ENCODE measurements at regions not wholly inside any gene's neighbourhood (a gene's known extent, or its start where the extent isn't known, plus 50 kb on each side); places are given as distances from the start of the nearest gene placed in this dataset.
A peak's percentile ranks its signal among the peaks of the same experiment; 100 is the strongest.

GRCh38 chr2:235170536-235171521 lies 219.0 kb downstream of the SH3BP4 start:
- no peak overlapping the region for H3K4me3 ChIP-seq (ENCODE audit: low read depth, low read length)
- peak; percentile 54 for DNase-seq (ENCODE audit: low read depth)
- peak; percentile 53 for TF ChIP-seq CTCF (IDR thresholded peaks at IDR 0.05; ENCODE audit: insufficient read depth, low read length, poor library complexity, severe bottlenecking)
- H3K36me3 ChIP-seq (ENCODE audit: control insufficient read depth, insufficient read depth, low read length) = no peaks in the 10 kb centered on the region
- peaks cover 2% of the 10 kb centered on the region for H3K27me3 ChIP-seq (ENCODE audit: control insufficient read depth, insufficient read depth, low read length)

GRCh38 chr2:235171550-235172031 lies 219.8 kb downstream of the SH3BP4 start:
- no peak for DNase-seq (ENCODE audit: low read depth)
- Histone ChIP-seq H3K27me3 (ENCODE audit: control insufficient read depth, insufficient read depth, low read length) (peaks cover 2% of the 10 kb centered on the region), H3K4me3 (ENCODE audit: low read depth, low read length) (no peak overlapping the region)

GRCh38 chr2:235180642-235181041 lies 228.8 kb downstream of the SH3BP4 start:
- no peak for TF ChIP-seq CTCF (IDR thresholded peaks at IDR 0.05; ENCODE audit: insufficient read depth, low read length, poor library complexity, severe bottlenecking)
- DNase-seq (ENCODE audit: low read depth) = no peak
- no peak overlapping the region for H3K4me3 ChIP-seq (ENCODE audit: low read depth, low read length)
- H3K27me3 ChIP-seq (ENCODE audit: control insufficient read depth, insufficient read depth, low read length) = peaks cover 4% of the 10 kb centered on the region
- H3K36me3 ChIP-seq (ENCODE audit: control insufficient read depth, insufficient read depth, low read length) = no peaks in the 10 kb centered on the region

More at GRCh38 chr2:235171550-235172031, 219.8 kb downstream of the SH3BP4 start:
- no peaks in the 10 kb centered on the region for H3K36me3 ChIP-seq (ENCODE audit: control insufficient read depth, insufficient read depth, low read length)
- TF ChIP-seq CTCF (IDR thresholded peaks at IDR 0.05; ENCODE audit: insufficient read depth, low read length, poor library complexity, severe bottlenecking) = no peak

- DNase-seq (ENCODE audit: low read depth) = no peak
- no peak overlapping the region for H3K4me3 ChIP-seq (ENCODE audit: low read depth, low read length)
- no peaks in the 10 kb centered on the region for H3K36me3 ChIP-seq (ENCODE audit: control insufficient read depth, insufficient read depth, low read length)
- H3K27me3 ChIP-seq (ENCODE audit: control insufficient read depth, insufficient read depth, low read length) = no peaks in the 10 kb centered on the region
- TF ChIP-seq CTCF (IDR thresholded peaks at IDR 0.05; ENCODE audit: insufficient read depth, low read length, poor library complexity, severe bottlenecking) = no peak
Observed at GRCh38 chr2:235183786-235184185, 232.0 kb downstream of the SH3BP4 start.

- no peaks in the 10 kb centered on the region for H3K36me3 ChIP-seq (ENCODE audit: control insufficient read depth, insufficient read depth, low read length)
- TF ChIP-seq CTCF (IDR thresholded peaks at IDR 0.05; ENCODE audit: insufficient read depth, low read length, poor library complexity, severe bottlenecking) = no peak
- no peak overlapping the region for H3K4me3 ChIP-seq (ENCODE audit: low read depth, low read length)
- no peak for DNase-seq (ENCODE audit: low read depth)
- H3K27me3 ChIP-seq (ENCODE audit: control insufficient read depth, insufficient read depth, low read length) = peaks cover 11% of the 10 kb centered on the region
Observed at GRCh38 chr2:235187806-235188205, 236.0 kb downstream of the SH3BP4 start.

Data from kidney epithelial cell (primary cell).